ENCODE measurements at regions not wholly inside any gene's neighbourhood (a gene's known extent, or its start where the extent isn't known, plus 50 kb on each side); places are given as distances from the start of the nearest gene placed in this dataset.

GRCh38 chr15:81966631-81967030 lies 79.2 kb downstream of the MEX3B start:
- ChIA-PET CTCF (no interaction called here), POLR2A (no interaction called here)
- ATAC-seq (no peak), DNase-seq (ENCODE audit: low spot score) (no peak)
- TF ChIP-seq TEAD1 (CRISPR knock-in tag; IDR thresholded peaks at IDR 0.05) (no peak), ZNF232 (CRISPR knock-in tag; IDR thresholded peaks at IDR 0.05) (no peak), GRHL2 (CRISPR knock-in tag; IDR thresholded peaks at IDR 0.05; ENCODE audit: insufficient replicate concordance, severe bottlenecking) (no peak), ZNF317 (CRISPR knock-in tag; IDR thresholded peaks at IDR 0.05; ENCODE audit: borderline replicate concordance, low read depth) (no peak), CBFB (CRISPR knock-in tag; IDR thresholded peaks at IDR 0.05; ENCODE audit: low read depth) (no peak), ZMAT4 (CRISPR knock-in tag; IDR thresholded peaks at IDR 0.05) (no peak), SP1 (CRISPR knock-in tag; conservative IDR thresholded peaks at IDR 0.05) (no peak), E2F5 (CRISPR knock-in tag; IDR thresholded peaks at IDR 0.05) (no peak), IRF2 (CRISPR knock-in tag; IDR thresholded peaks at IDR 0.05; ENCODE audit: borderline replicate concordance, low read depth) (no peak), KAT7 (CRISPR knock-in tag; IDR thresholded peaks at IDR 0.05; ENCODE audit: borderline replicate concordance) (no peak), ZNF396 (CRISPR knock-in tag; IDR thresholded peaks at IDR 0.05; ENCODE audit: borderline replicate concordance) (no peak), JAZF1 (CRISPR knock-in tag; IDR thresholded peaks at IDR 0.05) (no peak), ATF2 (CRISPR knock-in tag; IDR thresholded peaks at IDR 0.05; ENCODE audit: borderline replicate concordance, low read depth) (no peak), MAX (CRISPR knock-in tag; IDR thresholded peaks at IDR 0.05) (no peak), HMGXB4 (CRISPR knock-in tag; IDR thresholded peaks at IDR 0.05) (no peak), MXD4 (CRISPR knock-in tag; IDR thresholded peaks at IDR 0.05; ENCODE audit: borderline replicate concordance) (no peak), CREB1 (CRISPR knock-in tag; IDR thresholded peaks at IDR 0.05) (no peak)
- Mint-ChIP-seq H3K4me3 (no peak overlapping the region), H3K9me3 (peaks cover 19% of the 10 kb centered on the region), H3K27me3 (ENCODE audit: low read depth) (no peaks in the 10 kb centered on the region), H3K4me1 (no peaks in the 10 kb centered on the region), H3K36me3 (peaks cover 28% of the 10 kb centered on the region), H3K27ac (no peak overlapping the region)

GRCh38 chr15:81962482-81962881 lies 83.3 kb downstream of the MEX3B start:
- no peak overlapping the region for H3K27ac Mint-ChIP-seq
- H3K9me3 Mint-ChIP-seq, result peaks cover 19% of the 10 kb centered on the region
- H3K27me3 Mint-ChIP-seq (ENCODE audit: low read depth), result no peaks in the 10 kb centered on the region
- no peaks in the 10 kb centered on the region for H3K4me1 Mint-ChIP-seq
- DNase-seq (ENCODE audit: low spot score) (no peak), ATAC-seq (no peak)
- ChIA-PET POLR2A (no interaction called here), CTCF (no interaction called here)
- H3K36me3 Mint-ChIP-seq, result peaks cover 28% of the 10 kb centered on the region
- no peak overlapping the region for H3K4me3 Mint-ChIP-seq
- TF ChIP-seq FOXP4 (CRISPR knock-in tag; IDR thresholded peaks at IDR 0.05) (no peak), ATF3 (CRISPR knock-in tag; conservative IDR thresholded peaks at IDR 0.05) (no peak), USF1 (CRISPR knock-in tag; IDR thresholded peaks at IDR 0.05) (no peak), ESRRA (CRISPR knock-in tag; IDR thresholded peaks at IDR 0.05; ENCODE audit: borderline replicate concordance) (no peak), NFATC4 (CRISPR knock-in tag; IDR thresholded peaks at IDR 0.05) (no peak), ETV6 (CRISPR knock-in tag; IDR thresholded peaks at IDR 0.05) (no peak), FOXK1 (CRISPR knock-in tag; IDR thresholded peaks at IDR 0.05) (no peak), AR (CRISPR knock-in tag; IDR thresholded peaks at IDR 0.05) (no peak), ZNF263 (CRISPR knock-in tag; IDR thresholded peaks at IDR 0.05; ENCODE audit: low read depth) (no peak), NFE2L1 (CRISPR knock-in tag; IDR thresholded peaks at IDR 0.05) (no peak)
